Fibroblast of lung (primary cell): ENCODE measurements at regions not wholly inside any gene's neighbourhood (a gene's known extent, or its start where the extent isn't known, plus 50 kb on each side); places are given as distances from the start of the nearest gene placed in this dataset.

Experiments
- CTCF ChIP-seq, 2 donors: IDR thresholded peaks in 1 of 2; conservative IDR thresholded peaks in 1 of 2; 1 replicate in 1 of 2; 2 replicates in 1 of 2; pipeline ENCODE4 v1.5.1; 2011 to 2012; ENCODE audit warnings: low read length in 2 of 2, control low read depth in 1 of 2, inconsistent platforms in 1 of 2, low read depth in 1 of 2, mild to moderate bottlenecking in 1 of 2
- EZH2 ChIP-seq: IDR thresholded peaks from 2 replicates; pipeline ENCODE4 v1.5.1; 2012; ENCODE audit warnings: low read length, control low read depth, mild to moderate bottlenecking; ENCODE audit errors: missing control alignments

GRCh38 chr5:173720286-173720952 is 104.0 kb upstream of the BOD1 start:
- TF ChIP-seq CTCF (conservative IDR thresholded peaks at IDR 0.05 in 1 of 2, IDR thresholded peaks at IDR 0.05 in 1 of 2; ENCODE audit: low read depth in 1 of 2, low read length in 2 of 2) (no peak), EZH2 (no peak)
